ENCODE measurements at regions not wholly inside any gene's neighbourhood (a gene's known extent, or its start where the extent isn't known, plus 50 kb on each side); places are given as distances from the start of the nearest gene placed in this dataset.

DNA sequence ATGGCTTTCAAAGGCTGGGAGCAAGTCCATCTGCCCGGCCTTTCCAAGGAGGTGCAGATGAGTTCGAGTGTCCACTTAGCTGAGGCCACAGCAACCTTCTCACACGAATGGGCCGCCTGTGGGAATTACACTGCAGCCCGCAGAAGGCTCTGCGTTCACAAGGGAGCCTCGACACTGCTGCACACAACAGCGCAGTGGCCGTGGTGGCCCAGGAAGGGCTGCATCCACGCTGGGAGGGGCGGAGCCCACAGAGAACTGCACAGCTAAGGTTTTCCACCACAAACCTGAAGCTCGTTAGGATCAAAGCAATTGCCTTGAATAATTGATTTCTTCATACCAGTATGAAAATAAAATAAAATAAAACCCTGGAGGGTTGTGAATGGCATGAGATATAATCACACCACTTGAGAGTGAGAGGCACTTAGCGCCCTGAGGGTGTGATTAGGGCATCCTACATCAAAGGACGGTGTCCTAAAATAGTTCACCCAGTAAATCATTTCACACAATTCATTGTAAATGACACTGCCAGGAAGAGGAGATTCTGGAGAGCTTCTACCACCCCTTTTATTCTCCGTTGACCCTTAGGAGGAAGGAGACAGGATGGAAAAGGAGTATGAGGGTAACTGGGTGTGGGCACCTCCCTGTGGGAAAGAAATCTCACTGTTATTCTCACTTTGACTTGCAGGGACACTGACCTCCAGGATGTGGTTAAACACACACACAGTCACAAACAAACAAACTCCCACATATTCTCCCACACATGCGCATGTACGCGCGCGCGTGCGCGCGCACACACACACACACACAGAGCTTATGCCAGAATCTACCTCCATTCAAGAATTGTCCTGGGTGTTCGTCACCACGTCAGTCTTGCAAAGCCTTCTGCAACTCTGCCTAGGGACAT, 256.6 kb upstream of the ID2 start:
- no peaks in the 10 kb centered on the region for H3K79me2 ChIP-seq (ENCODE audit: low read depth)
- H3K9ac ChIP-seq, result no peak overlapping the region
- no peak overlapping the region for H3K27ac Mint-ChIP-seq
- H3K4me1 Mint-ChIP-seq, result peaks cover 3% of the 10 kb centered on the region
- H3K4me2 ChIP-seq, result no peak overlapping the region
- no peaks in the 10 kb centered on the region for H3K36me3 ChIP-seq
- no peaks in the 10 kb centered on the region for H3K9me3 ChIP-seq (ENCODE audit: low read depth)
- peaks cover 11% of the 10 kb centered on the region for H3K9me3 Mint-ChIP-seq
- H4K20me1 ChIP-seq (ENCODE audit: low read depth), result no peaks in the 10 kb centered on the region
- no peak overlapping the region for H3K4me3 ChIP-seq
- H3K36me3 Mint-ChIP-seq, result peaks cover 2% of the 10 kb centered on the region
- no peak for TF ChIP-seq EZH2 (IDR thresholded peaks at IDR 0.05)
- no peak for TF ChIP-seq CTCF (IDR thresholded peaks at IDR 0.05)
- no peak for TF ChIP-seq EZH2phosphoT487 (IDR thresholded peaks at IDR 0.05)
- H3F3A ChIP-seq (ENCODE audit: low read depth), result no peaks in the 10 kb centered on the region
- no peak for DNase-seq (ENCODE audit: low spot score)
- peaks cover 4% of the 10 kb centered on the region for H3K27me3 Mint-ChIP-seq (ENCODE audit: insufficient read depth, low read depth)
- H3K27me3 ChIP-seq, result no peaks in the 10 kb centered on the region
- no peak overlapping the region for H3K27ac ChIP-seq
- no peak overlapping the region for H3K4me3 Mint-ChIP-seq
- H3K4me1 ChIP-seq, result no peaks in the 10 kb centered on the region
- no peak overlapping the region for H2AFZ ChIP-seq (replicated peaks)

DNA sequence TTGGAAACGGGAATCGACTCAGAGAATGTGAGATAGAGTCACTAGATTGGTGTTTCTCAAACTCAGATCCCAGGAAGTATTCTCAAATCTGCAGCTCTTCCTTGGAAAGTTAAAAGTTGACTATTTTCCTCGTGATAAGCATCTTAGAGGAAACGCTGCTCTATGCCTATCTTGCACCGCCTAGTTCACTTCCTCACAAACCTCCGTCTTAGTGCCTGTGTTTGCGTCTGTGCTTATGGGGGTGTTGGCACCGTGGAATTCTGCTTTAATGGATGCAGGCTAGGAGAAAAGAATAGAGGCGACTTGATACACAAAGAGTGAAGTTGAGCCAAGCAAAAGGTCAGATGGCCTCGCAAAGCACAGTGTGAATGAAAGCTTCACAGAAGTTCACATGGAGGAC, 255.3 kb upstream of the ID2 start:
- no peak for DNase-seq (ENCODE audit: low spot score)
- Mint-ChIP-seq H3K4me1 (peaks cover 3% of the 10 kb centered on the region), H3K9me3 (peaks cover 11% of the 10 kb centered on the region), H3K27ac (no peak overlapping the region), H3K27me3 (ENCODE audit: insufficient read depth, low read depth) (peaks cover 4% of the 10 kb centered on the region), H3K4me3 (no peak overlapping the region), H3K36me3 (peaks cover 2% of the 10 kb centered on the region)
- no peak for TF ChIP-seq CTCF (IDR thresholded peaks at IDR 0.05)
- no peak for TF ChIP-seq EZH2phosphoT487 (IDR thresholded peaks at IDR 0.05)
- TF ChIP-seq EZH2 (IDR thresholded peaks at IDR 0.05), result no peak
- H4K20me1 ChIP-seq (ENCODE audit: low read depth), result no peaks in the 10 kb centered on the region
- H3K4me1 ChIP-seq, result no peaks in the 10 kb centered on the region
- no peaks in the 10 kb centered on the region for H3F3A ChIP-seq (ENCODE audit: low read depth)
- H2AFZ ChIP-seq (replicated peaks), result no peak overlapping the region
- H3K27ac ChIP-seq, result no peak overlapping the region
- H3K9ac ChIP-seq, result no peak overlapping the region
- H3K4me3 ChIP-seq, result no peak overlapping the region
- no peaks in the 10 kb centered on the region for H3K36me3 ChIP-seq
- H3K27me3 ChIP-seq, result no peaks in the 10 kb centered on the region
- H3K4me2 ChIP-seq, result no peak overlapping the region
- no peaks in the 10 kb centered on the region for H3K9me3 ChIP-seq (ENCODE audit: low read depth)
- no peaks in the 10 kb centered on the region for H3K79me2 ChIP-seq (ENCODE audit: low read depth)

DNA sequence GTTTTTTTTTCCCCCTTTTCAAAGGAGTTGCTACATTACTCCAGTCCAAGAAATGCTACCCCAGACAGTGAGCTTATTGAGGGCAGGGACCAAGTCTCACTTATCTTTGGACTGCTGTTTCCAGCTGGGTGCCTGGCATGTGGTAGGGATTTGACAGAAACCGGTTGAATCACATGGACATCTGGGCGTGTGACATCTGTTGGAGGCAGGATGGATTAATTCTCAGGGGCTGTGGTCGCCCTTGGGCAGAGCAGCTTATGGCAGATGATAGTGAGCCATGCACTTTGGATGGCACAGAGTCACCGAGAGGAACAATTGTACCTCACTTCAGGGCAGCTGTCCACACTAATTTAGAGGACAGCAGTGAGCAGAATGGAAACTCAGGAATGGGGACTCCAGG, 254.6 kb upstream of the ID2 start:
- H3K4me3 ChIP-seq, result no peak overlapping the region
- H3K4me2 ChIP-seq, result no peak overlapping the region
- Mint-ChIP-seq H3K27me3 (ENCODE audit: insufficient read depth, low read depth) (peaks cover 4% of the 10 kb centered on the region), H3K9me3 (peaks cover 11% of the 10 kb centered on the region), H3K27ac (no peak overlapping the region), H3K36me3 (peaks cover 2% of the 10 kb centered on the region), H3K4me1 (peaks cover 3% of the 10 kb centered on the region), H3K4me3 (no peak overlapping the region)
- no peaks in the 10 kb centered on the region for H3K36me3 ChIP-seq
- no peaks in the 10 kb centered on the region for H3F3A ChIP-seq (ENCODE audit: low read depth)
- H3K9ac ChIP-seq, result no peak overlapping the region
- no peaks in the 10 kb centered on the region for H3K79me2 ChIP-seq (ENCODE audit: low read depth)
- no peak for DNase-seq (ENCODE audit: low spot score)
- no peak overlapping the region for H2AFZ ChIP-seq (replicated peaks)
- no peaks in the 10 kb centered on the region for H4K20me1 ChIP-seq (ENCODE audit: low read depth)
- no peaks in the 10 kb centered on the region for H3K9me3 ChIP-seq (ENCODE audit: low read depth)
- no peaks in the 10 kb centered on the region for H3K4me1 ChIP-seq
- H3K27ac ChIP-seq, result no peak overlapping the region
- TF ChIP-seq EZH2phosphoT487 (IDR thresholded peaks at IDR 0.05) (no peak), EZH2 (IDR thresholded peaks at IDR 0.05) (no peak), CTCF (IDR thresholded peaks at IDR 0.05) (no peak)
- H3K27me3 ChIP-seq, result no peaks in the 10 kb centered on the region
